Stimulated activated memory B cell treated with anti-CD40 and anti-IgM and Interleukin-4, amounts not matched to agents 10 μg/mL and 1 μg/mL and 100 μg/mL, for 72 hours (primary cell): ENCODE measurements at regions not wholly inside any gene's neighbourhood (a gene's known extent, or its start where the extent isn't known, plus 50 kb on each side); places are given as distances from the start of the nearest gene placed in this dataset.

Source experiments
- ATAC-seq: fragments of 150-1000 bp; cut with Tn5 transposase; 2 replicates; pipeline ENCODE4 v1.10.0; 2021
- H3K27ac Mint-ChIP-seq: one replicate; pipeline ENCODE4 v1.8.0; 2022; ENCODE audit warnings: mild to moderate bottlenecking, mixed read lengths
- H3K27me3 Mint-ChIP-seq: one replicate; pipeline ENCODE4 v1.8.0; 2022; ENCODE audit warnings: mixed read lengths
- H3K36me3 Mint-ChIP-seq: one replicate; pipeline ENCODE4 v1.8.0; 2022; ENCODE audit warnings: mixed read lengths
- H3K4me1 Mint-ChIP-seq: one replicate; pipeline ENCODE4 v1.8.0; 2022; ENCODE audit warnings: mixed read lengths
- H3K4me3 Mint-ChIP-seq: one replicate; pipeline ENCODE4 v1.8.0; 2022; ENCODE audit warnings: mild to moderate bottlenecking, moderate library complexity, mixed read lengths
- H3K9me3 Mint-ChIP-seq: one replicate; pipeline ENCODE4 v1.8.0; 2022; ENCODE audit warnings: mixed read lengths

DNA sequence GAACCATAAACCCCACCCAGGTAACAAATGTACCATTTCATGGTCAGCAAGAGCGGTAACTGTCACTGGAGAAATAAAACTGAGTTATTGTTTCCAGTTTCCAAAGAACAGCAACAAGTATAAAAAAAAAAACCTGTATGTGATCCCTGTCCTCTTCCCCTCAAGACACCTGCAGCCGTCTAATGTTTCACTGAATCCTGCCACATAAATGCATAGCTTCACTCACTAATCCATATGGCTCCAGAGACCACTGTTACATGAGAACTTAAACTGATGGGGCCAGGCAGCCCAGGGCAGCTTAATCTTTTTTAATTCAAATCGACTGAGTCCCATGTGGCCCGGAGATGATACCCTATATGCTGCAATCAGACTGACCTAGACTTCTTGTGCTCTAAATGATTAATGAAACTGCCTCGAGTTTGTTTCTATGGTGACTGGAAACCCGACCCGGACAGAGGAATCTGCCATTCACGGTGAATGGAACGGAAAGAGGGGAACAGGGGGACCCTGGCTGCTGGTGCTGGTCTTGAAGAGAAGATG, 60.9 kb upstream of the SIX2 start:
- Mint-ChIP-seq H3K36me3 (no peaks in the 10 kb centered on the region), H3K4me1 (no peaks in the 10 kb centered on the region), H3K27me3 (peaks cover 38% of the 10 kb centered on the region), H3K27ac (no peak overlapping the region), H3K9me3 (no peaks in the 10 kb centered on the region), H3K4me3 (no peak overlapping the region)
- no peak for ATAC-seq

GRCh38 chr2:45069684-45070083, 60.4 kb upstream of the SIX2 start:
- no peaks in the 10 kb centered on the region for H3K36me3 Mint-ChIP-seq
- H3K9me3 Mint-ChIP-seq: no peaks in the 10 kb centered on the region
- ATAC-seq: no peak
- peaks cover 38% of the 10 kb centered on the region for H3K27me3 Mint-ChIP-seq
- H3K4me3 Mint-ChIP-seq: no peak overlapping the region
- no peak overlapping the region for H3K27ac Mint-ChIP-seq
- no peaks in the 10 kb centered on the region for H3K4me1 Mint-ChIP-seq

DNA sequence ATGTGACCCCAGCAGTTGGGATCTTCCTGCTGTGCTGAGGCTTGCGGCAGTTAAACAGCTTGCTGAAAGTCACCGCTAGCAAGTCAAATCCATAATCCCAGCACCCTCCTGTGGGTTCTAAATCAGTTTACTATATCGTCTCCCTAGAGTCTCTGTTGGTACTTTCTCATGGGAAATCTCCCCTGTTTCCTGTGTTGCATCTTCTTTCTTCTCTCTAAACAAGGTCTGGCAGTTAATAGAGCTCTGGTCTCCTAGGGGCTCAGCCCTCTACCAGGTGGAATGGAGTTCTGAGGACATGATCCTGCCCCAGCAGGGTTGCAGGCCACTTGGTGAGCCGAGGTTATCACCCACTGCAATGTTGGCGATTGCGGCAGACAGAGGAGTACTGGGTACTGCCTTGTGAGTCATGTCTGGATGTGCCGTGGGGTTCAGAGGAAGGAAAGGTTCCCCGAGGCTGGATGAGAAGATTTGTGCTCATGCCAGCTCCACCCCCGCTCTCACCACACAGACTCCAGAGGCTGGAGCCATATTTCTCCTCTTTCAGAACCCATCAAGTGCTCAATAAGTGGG, 59.4 kb upstream of the SIX2 start:
- H3K9me3 Mint-ChIP-seq: no peaks in the 10 kb centered on the region
- H3K27me3 Mint-ChIP-seq: peaks cover 38% of the 10 kb centered on the region
- H3K4me1 Mint-ChIP-seq: no peaks in the 10 kb centered on the region
- ATAC-seq: no peak
- H3K36me3 Mint-ChIP-seq: no peaks in the 10 kb centered on the region
- H3K27ac Mint-ChIP-seq: no peak overlapping the region
- H3K4me3 Mint-ChIP-seq: no peak overlapping the region

DNA sequence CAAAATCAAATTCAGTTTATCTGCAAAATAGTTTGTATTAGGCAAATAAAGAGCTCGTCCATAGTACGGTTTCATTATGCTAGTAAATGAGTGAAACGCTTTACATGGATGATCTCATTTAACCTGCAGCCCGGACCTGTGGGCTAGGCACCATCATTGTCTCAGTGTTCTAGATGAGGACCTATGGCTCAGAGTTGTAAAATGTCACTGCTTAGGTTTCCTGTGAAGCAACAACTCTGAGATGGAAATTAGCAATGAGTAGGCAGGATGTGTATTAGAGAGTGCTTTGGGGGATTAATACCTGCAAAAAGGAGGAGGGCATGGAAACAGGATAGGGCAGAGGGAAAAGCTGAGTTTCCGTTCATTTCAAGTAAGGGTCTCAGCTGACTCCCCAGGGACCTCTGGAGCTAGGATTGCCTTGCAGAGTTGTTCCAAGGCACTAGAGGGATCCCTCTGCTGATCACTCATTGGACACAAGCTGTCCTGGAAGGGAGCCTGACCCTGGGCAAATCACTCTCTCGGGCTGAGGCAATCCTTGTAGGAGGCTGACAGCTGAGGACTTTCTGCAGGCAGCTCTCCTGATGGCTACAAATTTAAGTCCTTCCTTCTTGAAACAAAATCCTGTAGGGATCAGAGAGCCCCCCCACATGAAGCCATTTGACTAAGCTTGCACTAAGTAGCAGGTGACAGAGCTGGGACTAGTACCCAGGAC, 58.8 kb upstream of the SIX2 start:
- Mint-ChIP-seq H3K27me3 (peaks cover 32% of the 10 kb centered on the region), H3K36me3 (no peaks in the 10 kb centered on the region), H3K9me3 (no peaks in the 10 kb centered on the region), H3K4me3 (no peak overlapping the region), H3K4me1 (no peaks in the 10 kb centered on the region), H3K27ac (no peak overlapping the region)
- no peak for ATAC-seq
